NCI-H2227 treated with DMSO at 0.1 percent for 48 hours (cell line): ENCODE measurements at regions not wholly inside any gene's neighbourhood (a gene's known extent, or its start where the extent isn't known, plus 50 kb on each side); places are given as distances from the start of the nearest gene placed in this dataset.
"Not testable (repeated sequence)": the region's sequence is repeated elsewhere in the genome, so short reads cannot be mapped to it uniquely, and the experiment has no call there.

ENCODE experiments used
- DNase-seq: peaks from one replicate; lab custom pipeline; 2025; lab: John Stamatoyannopoulos, UW

DNA sequence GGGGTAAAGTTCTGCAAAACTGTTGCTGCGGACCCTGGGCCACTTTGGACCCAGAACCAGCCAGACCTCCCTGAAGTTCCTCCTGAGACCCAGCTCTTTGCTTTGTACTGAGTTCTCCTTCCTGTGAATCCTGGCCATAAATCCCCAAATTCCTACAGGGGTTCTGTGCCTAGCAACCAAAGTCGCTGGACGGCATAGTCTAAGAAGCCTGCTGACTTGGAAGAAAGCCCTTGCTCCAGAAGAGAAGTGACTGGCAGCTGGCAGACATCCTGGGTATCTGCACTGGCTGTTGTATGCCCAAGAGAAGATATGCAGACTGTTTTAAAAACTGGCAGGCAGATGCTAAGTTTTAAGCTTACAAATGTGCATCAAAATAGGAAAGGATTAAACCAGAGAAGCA lies 99.9 kb upstream of the SLC24A4 start:
- DNase-seq: no peak

- no peak for DNase-seq
Measured at GRCh38 chr14:92224358-92224954, 98.5 kb upstream of the SLC24A4 start.

DNA sequence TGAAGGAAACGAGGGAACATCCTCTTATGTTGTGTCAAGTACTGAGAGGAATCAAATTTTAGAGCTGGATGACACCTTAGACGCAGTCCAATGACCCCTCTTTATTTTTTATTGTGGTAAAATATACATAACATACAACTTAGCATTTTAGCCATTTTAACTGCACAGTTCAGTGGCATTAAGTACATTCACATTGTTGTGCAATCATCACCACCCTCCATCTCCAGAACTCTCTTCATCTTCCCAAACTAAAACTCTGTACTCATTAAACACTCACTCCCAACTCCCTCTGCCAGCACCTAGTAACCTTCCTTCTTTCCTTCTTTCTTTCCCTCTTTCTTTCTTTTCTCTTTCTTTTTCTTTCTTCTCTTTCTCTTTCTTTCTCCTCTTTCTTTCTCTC lies 97.2 kb upstream of the SLC24A4 start:
- no peak for DNase-seq

DNA sequence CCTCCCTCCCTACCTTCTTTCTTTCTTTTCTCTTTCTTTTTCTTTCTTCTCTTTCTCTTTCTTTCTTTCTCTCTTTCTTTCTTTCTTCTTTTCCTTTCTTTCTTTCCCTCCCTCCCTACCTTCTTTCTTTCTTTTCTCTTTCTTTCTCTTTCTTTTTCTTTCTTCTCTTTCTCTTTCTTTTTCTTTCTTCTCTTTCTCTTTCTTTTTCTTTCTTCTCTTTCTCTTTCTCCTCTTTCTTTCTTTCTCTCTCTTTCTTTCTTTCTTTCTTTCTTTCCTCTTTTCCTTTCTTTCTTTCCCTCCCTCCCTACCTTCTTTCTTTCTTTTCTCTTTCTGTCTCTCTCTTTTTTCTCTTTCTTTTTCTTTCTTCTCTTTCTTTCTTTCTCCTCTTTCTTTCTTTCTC lies 96.8 kb upstream of the SLC24A4 start:
- not testable (repeated sequence) for DNase-seq

DNA sequence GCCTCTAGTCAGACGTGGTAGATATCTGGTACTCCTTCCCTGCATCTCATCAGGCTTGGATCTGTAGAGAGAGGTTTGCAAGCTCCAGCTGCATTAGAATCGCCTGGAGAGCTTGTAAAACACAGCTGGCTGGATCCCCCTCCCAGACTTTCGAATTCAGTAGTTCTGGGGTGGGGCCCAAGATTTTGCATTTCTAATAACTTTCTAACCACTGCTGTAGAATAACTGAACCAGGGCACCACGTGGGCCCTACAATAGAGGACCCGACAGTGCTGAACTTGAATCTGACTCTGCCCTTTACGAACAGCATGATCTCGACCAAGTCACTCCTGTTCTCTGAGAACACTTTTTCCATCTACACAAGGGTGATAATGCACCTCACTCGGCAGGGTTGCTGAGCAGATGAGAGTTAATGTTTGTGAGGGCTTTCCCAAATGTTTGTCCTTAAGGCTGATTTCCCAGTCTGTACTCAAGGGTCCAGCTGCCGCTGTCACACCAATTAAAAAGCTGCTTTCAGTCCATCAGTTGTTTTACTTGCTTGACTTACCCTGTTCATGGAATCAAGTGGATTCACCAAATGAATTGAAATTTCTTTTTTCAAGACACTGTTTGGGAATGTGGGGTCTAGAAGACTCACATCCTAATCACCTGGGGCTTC lies 86.6 kb upstream of the SLC24A4 start:
- no peak for DNase-seq

DNA sequence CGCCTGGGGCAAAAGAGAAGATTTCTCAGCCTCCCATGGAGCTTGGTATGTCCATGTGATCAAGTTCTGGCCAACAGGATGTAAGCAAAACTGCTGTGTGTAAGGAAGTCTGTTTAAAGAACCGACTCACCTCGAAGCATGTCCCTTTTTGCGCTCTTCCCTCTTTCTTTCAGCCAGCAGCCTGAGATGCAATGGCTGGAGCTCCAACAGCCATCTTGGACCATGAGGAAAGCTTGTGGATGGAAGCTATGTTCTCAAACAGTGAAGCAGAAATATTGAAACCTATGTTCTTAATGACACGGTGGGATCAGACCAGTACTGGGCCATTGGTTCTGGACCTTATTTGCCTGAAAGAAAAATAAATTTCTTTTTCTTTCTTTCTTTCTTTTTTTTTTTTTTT lies 82.3 kb upstream of the SLC24A4 start:
- DNase-seq: no peak

GRCh38 chr14:92241966-92242595 lies 80.9 kb upstream of the SLC24A4 start:
- no peak for DNase-seq

GRCh38 chr14:92244805-92245204 lies 78.2 kb upstream of the SLC24A4 start:
- DNase-seq: no peak

GRCh38 chr14:92247341-92247740 lies 75.6 kb upstream of the SLC24A4 start:
- no peak for DNase-seq

DNA sequence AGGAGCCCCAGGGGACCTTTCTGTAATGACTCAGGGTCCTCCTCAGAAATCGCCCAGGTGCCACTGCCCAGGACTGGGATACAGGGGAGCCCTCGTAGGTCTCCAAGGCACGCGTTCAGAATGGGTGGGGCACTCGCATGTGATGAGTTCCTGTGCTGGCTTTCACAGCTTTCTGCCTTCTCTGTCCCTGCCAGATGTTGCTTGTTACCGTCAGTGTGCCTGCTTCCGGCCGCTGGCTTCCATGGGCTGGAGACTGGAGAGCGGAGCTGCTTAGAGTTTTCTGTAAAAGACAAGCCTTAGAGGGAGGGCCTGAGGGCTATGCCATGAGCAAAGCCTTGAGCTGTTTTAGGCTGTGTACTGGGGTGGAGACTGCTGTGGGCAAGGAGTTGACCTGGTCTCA lies 75.0 kb upstream of the SLC24A4 start:
- DNase-seq: no peak

GRCh38 chr14:92248696-92249095 lies 74.3 kb upstream of the SLC24A4 start:
- no peak for DNase-seq

- DNase-seq: not testable (repeated sequence)
Measured at GRCh38 chr14:92250366-92250765, 72.6 kb upstream of the SLC24A4 start.

GRCh38 chr14:92252323-92252722 lies 70.6 kb upstream of the SLC24A4 start:
- DNase-seq: peak; percentile 41

DNA sequence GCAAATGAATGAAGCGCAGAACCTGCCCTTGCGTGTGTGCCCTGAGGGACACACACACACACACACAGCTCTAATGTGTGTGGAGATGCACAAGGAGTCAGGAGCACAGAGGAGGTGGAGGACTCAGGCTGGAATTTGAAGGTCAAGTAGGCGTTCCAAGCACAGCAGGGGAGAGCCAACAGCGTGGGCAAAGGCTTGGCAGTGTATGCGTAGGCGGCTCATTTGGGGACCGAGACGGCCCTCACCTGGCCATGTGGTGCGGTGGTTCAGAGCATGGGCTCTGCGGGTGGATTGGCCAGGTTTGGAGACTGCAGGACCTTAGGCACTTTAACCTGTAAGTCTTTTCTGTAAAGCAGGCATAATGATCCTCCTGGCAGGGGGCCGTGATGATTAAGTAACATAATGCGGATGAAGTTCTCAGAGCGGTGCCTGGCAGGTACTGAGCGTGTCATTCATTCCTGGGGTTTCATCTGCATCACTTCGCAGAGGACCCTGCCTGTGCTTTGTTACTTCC lies 69.5 kb upstream of the SLC24A4 start:
- DNase-seq: peak; percentile 8

DNA sequence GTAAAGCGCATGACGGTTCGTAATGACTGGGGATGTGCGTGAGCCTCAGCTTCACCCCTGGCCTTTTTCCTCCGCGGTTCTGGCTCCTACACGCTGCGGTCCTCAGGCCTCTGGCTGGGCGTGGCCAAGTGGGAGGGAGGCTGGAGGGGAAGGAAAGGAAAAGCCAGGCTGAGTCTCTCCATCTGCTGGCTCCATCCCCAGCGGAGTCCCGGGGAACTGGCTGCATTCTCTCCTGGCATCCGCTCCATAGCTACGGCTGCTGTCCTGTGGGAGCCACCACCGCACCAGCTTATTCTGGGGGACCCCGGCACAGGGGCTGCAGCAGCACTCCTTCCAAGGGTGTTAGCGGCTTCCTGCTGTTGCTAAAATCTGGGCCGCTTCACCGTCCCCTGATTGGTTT lies 68.2 kb upstream of the SLC24A4 start:
- peak; percentile 19 for DNase-seq

DNA sequence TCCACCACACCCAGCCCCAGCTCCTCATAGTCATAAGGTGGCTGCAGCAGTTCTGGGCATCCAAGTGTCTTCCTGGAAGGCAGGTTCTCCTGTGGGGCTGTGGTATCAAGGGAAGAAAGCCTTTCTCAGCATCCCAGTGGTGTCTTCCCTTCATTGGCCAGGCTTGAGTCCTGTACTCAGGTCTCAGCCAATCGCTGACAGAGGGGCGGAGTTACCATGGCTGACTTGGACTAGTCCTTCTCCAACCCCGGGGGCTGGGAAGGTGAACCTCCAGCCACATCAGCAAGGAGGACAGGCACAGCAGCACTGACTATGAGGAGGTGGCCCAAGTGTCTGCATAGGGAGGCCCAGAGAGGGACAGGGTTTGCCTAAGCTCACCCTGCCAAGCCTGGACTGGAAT lies 64.0 kb upstream of the SLC24A4 start:
- DNase-seq: no peak

DNA sequence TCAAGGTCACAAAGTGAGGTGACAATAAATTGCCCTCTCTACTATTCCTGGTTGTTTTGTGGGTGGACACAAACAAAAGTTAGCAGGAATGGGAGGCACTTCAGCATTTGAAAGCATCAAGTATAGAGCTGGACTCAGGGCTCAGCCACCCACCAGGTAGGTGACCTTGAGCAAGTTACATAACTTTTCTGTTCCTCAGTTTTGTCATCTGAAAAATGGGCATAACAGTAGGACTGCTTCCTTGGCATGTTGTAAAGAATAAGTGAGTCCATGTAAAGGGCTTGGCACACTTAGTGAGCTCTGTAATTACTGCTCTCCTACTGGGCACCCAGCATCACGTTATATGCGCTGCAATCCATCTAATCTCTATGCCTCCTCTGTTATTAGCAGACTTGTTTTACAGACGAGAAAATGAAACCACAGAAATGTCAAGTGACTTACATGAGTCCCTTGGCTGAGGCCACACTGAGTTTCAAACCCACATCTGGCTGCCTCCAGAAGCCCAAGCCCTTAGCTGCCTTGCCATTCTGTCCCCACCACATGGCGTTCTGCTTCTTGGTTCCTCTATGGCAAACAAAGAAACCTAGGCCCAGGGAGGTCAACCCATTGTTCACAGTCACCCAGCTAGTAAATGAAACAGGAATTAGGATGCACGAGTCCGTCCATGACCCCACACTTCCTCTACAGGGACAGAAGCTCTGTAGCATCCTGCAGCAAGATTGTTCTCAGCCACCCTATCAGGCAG lies 63.2 kb upstream of the SLC24A4 start:
- no peak for DNase-seq

DNA sequence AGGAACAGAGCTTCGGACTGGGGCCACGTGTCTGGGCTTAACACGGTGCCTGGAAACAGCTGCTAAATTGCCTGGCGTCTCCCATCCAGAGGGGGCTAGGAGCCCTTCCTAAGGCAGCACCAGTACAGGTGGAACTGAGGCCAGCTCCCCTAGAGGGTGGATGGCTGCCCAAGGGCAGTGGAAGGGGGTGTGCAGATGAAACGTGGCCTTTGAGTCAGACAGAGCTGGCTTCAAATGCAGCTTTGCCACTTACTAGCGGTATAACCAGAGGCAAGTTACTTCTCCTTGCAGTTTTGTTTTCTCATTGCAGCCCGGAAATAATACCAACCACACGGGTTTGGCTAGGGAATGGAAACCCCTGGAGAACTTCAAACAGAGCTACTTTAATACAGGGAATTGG lies 59.3 kb upstream of the SLC24A4 start:
- DNase-seq: no peak

- DNase-seq: no peak
Measured at GRCh38 chr14:92264195-92264594, 58.8 kb upstream of the SLC24A4 start.

- no peak for DNase-seq
Measured at GRCh38 chr14:92266216-92266615, 56.7 kb upstream of the SLC24A4 start.
